Endothelial cell (in vitro differentiated cells): ENCODE measurements at regions not wholly inside any gene's neighbourhood (a gene's known extent, or its start where the extent isn't known, plus 50 kb on each side); places are given as distances from the start of the nearest gene placed in this dataset.

ENCODE experiments used
- DNase-seq: peaks from one replicate; pipeline ENCODE4 v3.0.0; 2021; ENCODE audit warnings: low spot score
- H3K27ac Mint-ChIP-seq: one replicate; pipeline ENCODE4 v1.8.0; 2021; ENCODE audit warnings: mixed read lengths, inconsistent platforms; ENCODE audit not compliant: unreplicated experiment
- H3K27me3 Mint-ChIP-seq: one replicate; pipeline ENCODE4 v1.8.0; 2021; ENCODE audit warnings: mild to moderate bottlenecking, moderate library complexity, mixed read lengths, inconsistent platforms; ENCODE audit not compliant: unreplicated experiment
- H3K36me3 Mint-ChIP-seq: one replicate; pipeline ENCODE4 v1.8.0; 2021; ENCODE audit warnings: mild to moderate bottlenecking, low read depth, mixed read lengths, inconsistent platforms; ENCODE audit not compliant: unreplicated experiment
- H3K4me1 Mint-ChIP-seq: one replicate; pipeline ENCODE4 v1.8.0; 2021; ENCODE audit warnings: mild to moderate bottlenecking, mixed read lengths, inconsistent platforms; ENCODE audit not compliant: unreplicated experiment
- H3K4me3 Mint-ChIP-seq: one replicate; pipeline ENCODE4 v1.8.0; 2021; ENCODE audit warnings: mild to moderate bottlenecking, mixed read lengths, inconsistent platforms; ENCODE audit not compliant: unreplicated experiment
- H3K9me3 Mint-ChIP-seq: one replicate; pipeline ENCODE4 v1.8.0; 2021; ENCODE audit warnings: mixed read lengths, inconsistent platforms; ENCODE audit not compliant: unreplicated experiment
- TF ChIP-seq, protein P1 (sequence below): fragments of 200-600 bp; sonication (generic); IDR thresholded peaks from one replicate; pipeline ENCODE4 v1.5.0; 2021; ENCODE audit warnings: antibody characterized with exemption; ENCODE audit not compliant: unreplicated experiment

DNA sequence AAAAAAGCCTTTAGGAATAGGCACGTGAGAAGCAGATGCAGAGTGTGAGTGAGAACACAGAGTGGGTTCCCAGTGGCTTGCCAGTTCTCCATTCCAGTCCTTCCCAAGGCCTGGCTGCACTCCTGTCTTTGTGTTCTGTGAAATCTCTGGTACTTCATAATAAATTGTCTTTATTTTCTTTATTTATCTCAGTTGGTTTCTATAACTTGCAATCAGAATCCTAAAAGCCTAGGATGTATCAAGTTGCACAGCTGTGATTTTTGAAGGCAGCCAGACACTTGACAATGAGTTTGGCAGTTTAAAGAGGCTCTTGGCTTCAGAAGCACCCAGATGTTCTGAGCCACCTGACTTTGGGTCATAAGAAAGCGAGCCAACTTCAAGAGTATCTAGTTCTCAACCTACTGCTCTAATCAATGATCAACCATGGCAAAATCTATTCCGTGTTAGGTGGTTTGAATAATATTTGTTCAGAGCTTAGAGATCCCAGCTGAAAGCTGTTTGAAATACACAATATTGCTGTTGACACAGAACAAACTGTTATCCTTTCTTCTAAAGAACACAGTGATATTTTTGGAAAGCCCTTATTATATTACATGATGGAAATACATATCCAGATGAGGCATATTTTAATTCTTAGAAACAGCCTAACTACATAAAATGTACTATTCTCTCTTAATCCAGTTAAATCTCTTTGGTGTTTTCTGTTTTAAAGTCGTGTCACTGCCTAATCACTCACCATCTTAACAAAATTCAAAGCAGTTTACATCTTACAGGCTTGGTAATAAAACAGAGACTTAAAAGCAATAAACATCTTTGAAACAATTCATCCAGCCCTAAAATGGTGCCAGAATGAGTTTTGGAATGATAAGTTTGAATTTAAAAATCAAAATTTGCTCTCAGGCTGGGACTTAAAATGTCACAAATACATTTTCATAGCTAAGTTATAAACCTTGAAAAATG is 483.0 kb upstream of the NBEA start:
- no peak for DNase-seq
- TF ChIP-seq, protein P1, sequence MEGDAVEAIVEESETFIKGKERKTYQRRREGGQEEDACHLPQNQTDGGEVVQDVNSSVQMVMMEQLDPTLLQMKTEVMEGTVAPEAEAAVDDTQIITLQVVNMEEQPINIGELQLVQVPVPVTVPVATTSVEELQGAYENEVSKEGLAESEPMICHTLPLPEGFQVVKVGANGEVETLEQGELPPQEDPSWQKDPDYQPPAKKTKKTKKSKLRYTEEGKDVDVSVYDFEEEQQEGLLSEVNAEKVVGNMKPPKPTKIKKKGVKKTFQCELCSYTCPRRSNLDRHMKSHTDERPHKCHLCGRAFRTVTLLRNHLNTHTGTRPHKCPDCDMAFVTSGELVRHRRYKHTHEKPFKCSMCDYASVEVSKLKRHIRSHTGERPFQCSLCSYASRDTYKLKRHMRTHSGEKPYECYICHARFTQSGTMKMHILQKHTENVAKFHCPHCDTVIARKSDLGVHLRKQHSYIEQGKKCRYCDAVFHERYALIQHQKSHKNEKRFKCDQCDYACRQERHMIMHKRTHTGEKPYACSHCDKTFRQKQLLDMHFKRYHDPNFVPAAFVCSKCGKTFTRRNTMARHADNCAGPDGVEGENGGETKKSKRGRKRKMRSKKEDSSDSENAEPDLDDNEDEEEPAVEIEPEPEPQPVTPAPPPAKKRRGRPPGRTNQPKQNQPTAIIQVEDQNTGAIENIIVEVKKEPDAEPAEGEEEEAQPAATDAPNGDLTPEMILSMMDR: no peak
- H3K27me3 Mint-ChIP-seq: no peaks in the 10 kb centered on the region
- peaks cover 3% of the 10 kb centered on the region for H3K4me1 Mint-ChIP-seq
- H3K36me3 Mint-ChIP-seq: no peaks in the 10 kb centered on the region
- no peak overlapping the region for H3K27ac Mint-ChIP-seq
- H3K4me3 Mint-ChIP-seq: no peak overlapping the region
- no peaks in the 10 kb centered on the region for H3K9me3 Mint-ChIP-seq

DNA sequence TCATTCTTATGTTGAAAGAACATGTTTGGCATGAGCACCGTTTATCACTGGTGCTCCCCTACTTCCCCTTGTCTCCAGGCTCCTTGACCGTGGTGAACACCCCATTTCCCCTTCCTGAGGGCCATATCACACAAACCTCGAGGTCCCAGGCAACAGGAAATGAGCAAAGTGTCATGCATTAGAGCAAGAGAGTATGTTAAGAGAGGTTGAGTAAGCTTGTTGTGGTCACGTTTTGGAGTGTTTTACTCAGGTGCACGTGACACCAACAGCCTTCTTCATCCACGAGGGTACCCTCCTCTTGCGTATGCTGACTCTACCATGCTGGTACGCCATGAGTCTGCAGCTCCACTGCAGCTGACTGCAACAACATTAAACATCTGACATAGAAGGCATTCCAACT is 482.2 kb upstream of the NBEA start:
- H3K27me3 Mint-ChIP-seq: no peaks in the 10 kb centered on the region
- H3K9me3 Mint-ChIP-seq: no peaks in the 10 kb centered on the region
- H3K4me3 Mint-ChIP-seq: no peak overlapping the region
- H3K4me1 Mint-ChIP-seq: peaks cover 3% of the 10 kb centered on the region
- H3K36me3 Mint-ChIP-seq: no peaks in the 10 kb centered on the region
- H3K27ac Mint-ChIP-seq: no peak overlapping the region
- TF ChIP-seq, protein P1: no peak
- DNase-seq: no peak

DNA sequence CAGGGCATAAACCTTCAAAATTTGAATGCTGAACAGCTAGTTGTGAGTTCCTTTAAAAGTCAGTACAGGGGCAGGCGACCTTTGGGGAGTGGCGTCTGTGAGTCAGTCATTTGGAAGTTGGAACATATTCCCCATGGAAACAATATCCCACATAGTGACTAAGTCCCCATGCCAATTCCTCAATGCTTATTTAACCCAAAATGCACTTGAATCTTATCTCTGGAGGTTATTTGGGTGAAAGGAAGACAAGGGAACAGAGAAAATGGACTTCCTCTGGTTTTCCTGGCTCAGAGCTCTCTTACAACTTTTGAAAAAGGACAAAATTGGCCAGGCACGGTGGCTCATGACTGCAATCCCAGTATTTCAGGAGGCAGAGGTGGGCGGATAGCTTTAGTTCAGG is 479.2 kb upstream of the NBEA start:
- DNase-seq: no peak
- Mint-ChIP-seq H3K27ac (no peak overlapping the region), H3K4me3 (no peak overlapping the region), H3K9me3 (no peaks in the 10 kb centered on the region), H3K27me3 (no peaks in the 10 kb centered on the region), H3K36me3 (no peaks in the 10 kb centered on the region), H3K4me1 (peaks cover 3% of the 10 kb centered on the region)
- TF ChIP-seq, protein P1: no peak

DNA sequence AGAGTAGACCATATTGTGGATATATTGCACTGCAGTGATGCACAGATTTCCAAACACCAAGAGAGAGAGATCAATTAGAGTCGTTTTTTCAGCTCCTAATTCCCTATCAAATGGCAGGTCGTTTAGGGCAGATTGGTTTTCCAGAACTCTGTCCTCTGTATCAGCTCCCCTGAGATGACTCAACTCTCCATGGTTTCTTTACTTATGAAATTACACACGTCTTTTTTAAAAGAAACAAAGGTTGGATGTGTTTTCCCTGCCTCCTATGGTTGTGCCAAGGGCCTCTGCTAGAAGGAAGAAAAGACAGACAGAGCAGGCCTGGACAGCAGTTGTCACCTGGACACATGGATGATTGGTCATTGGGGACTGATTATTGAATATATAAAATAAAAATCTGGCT is 478.1 kb upstream of the NBEA start:
- no peak for DNase-seq
- Mint-ChIP-seq H3K9me3 (no peaks in the 10 kb centered on the region), H3K27ac (no peak overlapping the region), H3K4me3 (no peak overlapping the region), H3K4me1 (peaks cover 3% of the 10 kb centered on the region), H3K36me3 (no peaks in the 10 kb centered on the region), H3K27me3 (no peaks in the 10 kb centered on the region)
- TF ChIP-seq, protein P1: no peak

DNA sequence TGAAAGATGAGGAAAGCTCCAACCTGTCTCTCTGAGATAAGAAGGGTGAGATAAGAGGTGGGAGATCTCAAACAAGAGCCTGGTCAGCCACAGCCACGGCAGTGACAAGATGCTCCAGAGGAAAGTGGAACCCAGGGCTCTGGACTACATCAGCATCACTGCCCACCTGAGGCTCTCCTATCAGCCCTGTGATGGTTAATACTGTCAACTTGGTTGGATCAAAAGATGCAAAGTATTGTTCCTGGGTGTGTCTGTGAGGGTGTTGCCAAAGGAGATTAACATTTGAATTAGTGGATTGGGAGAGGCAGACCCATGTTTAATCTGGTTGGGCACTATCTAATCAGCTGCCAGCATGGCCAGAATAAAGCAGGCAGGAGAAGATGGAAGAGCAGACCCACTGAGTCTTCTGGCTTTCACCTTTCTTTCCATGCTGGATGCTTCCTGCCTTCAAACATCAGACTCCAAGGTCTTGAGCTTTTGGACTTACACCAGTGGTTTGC is 476.6 kb upstream of the NBEA start:
- H3K27ac Mint-ChIP-seq: no peak overlapping the region
- TF ChIP-seq, protein P1: no peak
- no peak for DNase-seq
- H3K4me3 Mint-ChIP-seq: no peak overlapping the region
- no peaks in the 10 kb centered on the region for H3K27me3 Mint-ChIP-seq
- no peaks in the 10 kb centered on the region for H3K36me3 Mint-ChIP-seq
- no peaks in the 10 kb centered on the region for H3K9me3 Mint-ChIP-seq
- H3K4me1 Mint-ChIP-seq: no peaks in the 10 kb centered on the region
